GM12878 (cell line): ENCODE measurements at regions not wholly inside any gene's neighbourhood (a gene's known extent, or its start where the extent isn't known, plus 50 kb on each side); places are given as distances from the start of the nearest gene placed in this dataset.

Experiments
- CTCF ChIP-seq, 3 experiments: IDR thresholded peaks in 2 of 3; conservative IDR thresholded peaks in 1 of 3; 2 replicates each; pipeline ENCODE4 v1.5.1; 2011; ENCODE audit warnings: low read depth in 3 of 3, low read length in 3 of 3, mild to moderate bottlenecking in 3 of 3, control low read depth in 2 of 3, moderate library complexity in 2 of 3, inconsistent platforms in 1 of 3, mixed read lengths in 1 of 3; ENCODE audit not compliant: control insufficient read depth in 2 of 3, insufficient read depth in 1 of 3; ENCODE audit errors: extremely low read depth in 1 of 3
- EP300 ChIP-seq, 2 experiments: fragments of 150-350 bp in 1 of 2; IDR thresholded peaks; 2 replicates each; pipeline ENCODE4 v1.6.1; 2011 to 2012; ENCODE audit warnings: low read depth in 2 of 2, low read length in 2 of 2, borderline replicate concordance in 1 of 2, improper control_type of control experiment in 1 of 2, inconsistent platforms in 1 of 2; ENCODE audit not compliant: control insufficient read depth in 1 of 2
- HDAC6 ChIP-seq: fragments of 200-600 bp; sonication (generic); IDR thresholded peaks from one replicate; pipeline ENCODE4 v1.8.0; 2017; ENCODE audit warnings: antibody characterized with exemption; ENCODE audit not compliant: unreplicated experiment
- HDGF ChIP-seq: fragments of 450-650 bp; IDR thresholded peaks from 2 replicates; pipeline ENCODE4 v1.6.1; 2016; ENCODE audit warnings: antibody characterized with exemption
- POLR2A ChIP-seq: IDR thresholded peaks from 2 replicates; pipeline ENCODE4 v1.6.1; 2011; ENCODE audit warnings: low read depth, mild to moderate bottlenecking, low read length
- POLR2AphosphoS5 ChIP-seq: IDR thresholded peaks from 2 replicates; pipeline ENCODE4 v1.6.1; 2011; ENCODE audit warnings: mild to moderate bottlenecking, low read length, inconsistent platforms
- PRDM15 ChIP-seq: fragments of 450-650 bp; formaldehyde crosslinking; IDR thresholded peaks from 2 replicates; pipeline ENCODE4 v1.4.0; 2020; ENCODE audit warnings: mild to moderate bottlenecking, moderate library complexity

GRCh38 chr9:75414371-75415160 is 326.3 kb downstream of the OSTF1 start:
- TF ChIP-seq PRDM15 (no peak), POLR2AphosphoS5 (no peak), CTCF (IDR thresholded peaks at IDR 0.05 in 2 of 3, conservative IDR thresholded peaks at IDR 0.05 in 1 of 3; ENCODE audit: control insufficient read depth in 2 of 3, extremely low read depth in 1 of 3, insufficient read depth in 1 of 3, low read depth in 3 of 3, low read length in 3 of 3) (no peak), POLR2A (no peak), HDGF (no peak), EP300 (IDR thresholded peaks at IDR 0.05; ENCODE audit: borderline replicate concordance in 1 of 2, control insufficient read depth in 1 of 2, low read depth in 2 of 2, low read length in 2 of 2) (no peak), HDAC6 (no peak)
